ENCODE measurements at regions not wholly inside any gene's neighbourhood (a gene's known extent, or its start where the extent isn't known, plus 50 kb on each side); places are given as distances from the start of the nearest gene placed in this dataset.
A peak's percentile ranks its signal among the peaks of the same experiment; 100 is the strongest.

- DNase-seq = no peak
Measured at GRCh38 chr7:121810831-121811672, 61.9 kb upstream of the PTPRZ1 start.

DNA sequence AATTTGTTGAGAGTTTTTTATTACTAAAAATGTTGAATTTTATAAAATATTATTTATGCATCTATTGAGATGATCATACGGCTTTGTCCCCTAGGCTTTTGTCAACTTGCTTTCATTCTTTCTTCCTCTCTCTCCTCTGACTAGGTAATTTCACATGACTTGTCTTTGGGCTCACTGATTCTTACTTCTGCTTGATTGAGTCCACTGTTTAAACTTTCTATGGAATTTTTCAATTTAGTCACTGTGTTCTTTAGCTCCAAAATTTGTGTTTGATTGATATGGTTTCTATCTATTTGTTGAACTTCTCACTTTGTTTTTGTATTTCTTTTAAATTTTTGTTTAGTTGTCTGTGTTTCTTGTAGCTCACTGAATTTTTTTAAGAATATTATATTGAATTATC lies 65.9 kb upstream of the PTPRZ1 start:
- no peak for DNase-seq

DNA sequence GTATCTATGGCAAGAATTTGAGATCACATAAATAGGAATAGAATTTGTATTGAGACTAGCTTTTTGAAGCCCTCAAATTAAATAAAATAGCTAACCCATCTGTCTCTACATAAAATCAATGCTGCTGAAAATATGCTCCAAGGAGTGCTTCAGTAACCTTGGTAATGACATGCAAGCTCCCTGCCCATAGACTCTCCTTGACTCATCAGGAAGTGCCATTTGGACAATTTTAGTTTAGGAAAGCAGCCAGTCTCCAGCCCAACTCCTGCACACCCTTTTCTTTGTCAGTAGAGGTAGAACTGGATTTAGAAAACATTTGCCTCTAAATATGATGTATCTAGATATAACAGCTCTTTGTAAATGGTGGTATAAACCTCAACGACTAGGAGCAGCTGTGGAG lies 69.9 kb upstream of the PTPRZ1 start:
- DNase-seq = no peak

- DNase-seq = no peak
Measured at GRCh38 chr7:121800916-121801675, 71.9 kb upstream of the PTPRZ1 start.

- no peak for DNase-seq
Measured at GRCh38 chr7:121798896-121799295, 74.1 kb upstream of the PTPRZ1 start.

- no peak for DNase-seq
Measured at GRCh38 chr7:121798453-121798840, 74.5 kb upstream of the PTPRZ1 start.

DNA sequence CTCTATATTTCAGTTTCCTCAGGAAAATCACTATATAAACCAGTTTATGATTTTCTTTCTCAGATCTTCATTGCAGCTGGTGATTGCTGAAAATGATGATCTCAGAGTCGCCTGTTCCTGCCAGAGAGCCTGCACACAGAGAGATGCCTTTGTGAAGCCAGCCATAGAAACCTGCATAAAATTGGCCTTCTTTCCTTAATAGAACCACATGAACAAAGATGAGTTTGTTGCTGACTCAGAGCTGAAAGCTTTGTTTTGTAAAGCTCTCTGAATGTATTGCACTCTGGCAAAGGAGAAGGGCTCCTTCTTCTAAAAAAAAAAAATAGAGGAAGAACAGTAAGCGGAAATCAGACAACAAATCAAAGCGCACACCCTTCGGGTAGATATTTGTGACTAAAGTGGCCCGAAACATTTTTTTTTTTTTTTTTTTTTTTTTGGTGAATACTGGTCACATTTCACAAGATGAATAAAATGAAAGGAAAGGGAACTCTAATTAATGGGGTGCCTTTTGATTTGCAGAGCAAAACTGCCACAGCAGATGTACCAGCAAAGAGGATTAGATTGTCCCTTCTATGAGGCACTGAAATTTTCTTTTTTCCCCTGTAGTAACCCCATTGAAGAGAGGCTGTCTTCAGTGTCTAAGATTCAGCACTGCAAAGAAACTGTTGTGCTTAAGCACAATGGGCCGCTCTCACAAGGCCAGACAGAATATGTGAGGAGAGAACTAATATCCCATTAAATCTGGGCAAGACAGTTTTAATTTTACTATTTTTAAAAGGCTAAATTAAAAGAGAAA lies 75.1 kb upstream of the PTPRZ1 start:
- DNase-seq = no peak

- DNase-seq = no peak
Measured at GRCh38 chr7:121796936-121797656, 75.9 kb upstream of the PTPRZ1 start.

DNA sequence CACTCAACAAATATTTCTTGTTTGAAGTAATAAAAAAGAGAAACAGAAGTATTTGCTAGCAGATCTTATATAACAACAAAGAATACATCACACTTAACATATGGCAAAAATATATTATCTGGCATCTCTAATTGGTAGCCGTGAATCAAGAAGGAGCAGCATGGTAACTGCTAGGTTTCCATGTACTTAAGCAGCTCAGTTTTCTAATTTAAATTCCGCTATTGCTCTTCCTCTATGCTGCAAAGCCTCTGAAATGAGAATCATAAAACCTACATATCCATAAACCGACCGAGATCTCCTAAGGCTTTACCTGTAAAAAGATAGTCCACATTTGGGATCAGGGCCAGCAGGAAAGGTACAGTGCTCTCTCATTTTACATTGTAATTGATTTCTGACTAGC lies 76.6 kb upstream of the PTPRZ1 start:
- no peak for DNase-seq

DNA sequence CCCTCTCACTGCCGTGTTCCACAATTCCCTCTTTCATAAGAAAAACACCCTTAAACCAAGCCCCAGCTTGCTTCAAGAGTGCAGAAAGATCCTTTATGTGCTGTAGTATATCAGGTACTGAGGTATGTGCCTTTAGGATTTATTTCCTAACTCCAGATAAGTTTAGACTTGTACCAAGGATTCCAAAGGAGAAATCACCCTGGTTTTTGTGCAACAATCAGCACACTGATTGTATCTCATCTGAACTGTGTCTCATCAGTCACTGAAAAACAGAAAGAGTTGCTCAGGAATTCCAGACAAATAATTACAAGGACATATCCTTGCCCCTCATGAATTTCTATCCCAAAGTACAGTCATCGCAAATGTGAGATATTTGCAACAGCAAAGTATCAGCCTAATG lies 77.2 kb upstream of the PTPRZ1 start:
- DNase-seq = no peak

GRCh38 chr7:121793716-121794115 lies 79.2 kb upstream of the PTPRZ1 start:
- DNase-seq = no peak

GRCh38 chr7:121777672-121778071 lies 95.3 kb upstream of the PTPRZ1 start:
- no peak for DNase-seq

- DNase-seq = no peak
Measured at GRCh38 chr7:121774563-121774962, 98.4 kb upstream of the PTPRZ1 start.

DNA sequence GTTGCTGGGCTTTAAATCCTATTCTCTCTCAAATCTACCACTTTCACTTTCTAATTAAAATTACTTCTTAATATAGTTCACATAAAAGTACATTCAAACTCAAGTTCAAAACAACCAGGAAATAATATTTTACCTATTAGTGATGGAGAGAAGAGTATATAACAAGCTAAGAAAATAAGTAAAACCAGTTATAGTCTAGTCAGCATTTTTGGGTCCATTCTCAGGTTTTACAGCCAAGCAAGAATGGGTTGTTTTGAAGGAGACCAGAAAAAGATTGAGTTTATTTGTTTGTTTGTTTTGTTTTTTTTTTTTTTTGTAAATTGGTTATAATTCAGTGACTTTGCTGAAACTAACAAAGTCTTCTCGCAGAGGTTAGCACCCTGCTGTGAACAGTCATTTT lies 106.3 kb upstream of the PTPRZ1 start:
- no peak for DNase-seq

DNA sequence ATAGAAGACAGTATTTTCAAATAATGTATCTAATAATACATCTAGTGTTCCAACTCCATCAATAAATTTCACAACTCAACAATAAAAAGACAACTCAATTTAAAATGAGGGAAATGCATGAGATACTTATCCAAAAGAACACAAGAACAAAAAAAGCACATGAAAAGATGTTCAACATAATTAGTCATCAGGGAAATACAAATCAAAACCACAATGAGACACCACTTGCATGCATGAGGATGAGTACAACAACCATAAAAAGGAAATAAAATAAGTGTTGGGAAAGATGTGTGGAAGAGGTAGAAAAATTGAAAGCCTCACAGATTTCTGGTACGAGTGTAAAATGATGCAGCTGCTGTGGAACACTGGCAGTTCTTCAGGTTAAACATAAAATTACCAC lies 111.6 kb upstream of the PTPRZ1 start:
- DNase-seq = no peak

GRCh38 chr7:121755818-121756552 lies 117.0 kb upstream of the PTPRZ1 start:
- DNase-seq = peak in 1 of 2 experiments; percentile 35

GRCh38 chr7:121755286-121755685 lies 117.7 kb upstream of the PTPRZ1 start:
- no peak for DNase-seq

- DNase-seq = no peak
Measured at GRCh38 chr7:121753944-121754343, 119.0 kb upstream of the PTPRZ1 start.

DNA sequence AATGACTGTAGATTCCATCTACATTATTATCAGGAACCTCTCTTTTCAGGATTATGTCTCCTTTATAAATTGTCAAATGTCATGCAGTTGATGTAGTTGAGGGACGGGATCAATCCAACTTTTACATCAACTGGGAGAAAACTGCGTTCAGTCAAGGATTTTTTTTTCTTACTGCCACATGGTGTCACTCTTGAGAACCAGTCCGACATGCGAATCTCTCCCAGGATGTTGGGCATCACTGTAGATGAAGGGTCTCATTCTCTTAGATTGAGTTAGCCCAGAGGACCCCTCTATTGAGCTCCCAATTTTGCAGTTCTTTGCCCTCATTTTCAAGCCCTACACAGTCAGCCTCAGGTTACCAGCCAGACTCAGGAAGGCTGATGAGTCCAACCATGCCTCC lies 120.3 kb upstream of the PTPRZ1 start:
- no peak for DNase-seq

DNA sequence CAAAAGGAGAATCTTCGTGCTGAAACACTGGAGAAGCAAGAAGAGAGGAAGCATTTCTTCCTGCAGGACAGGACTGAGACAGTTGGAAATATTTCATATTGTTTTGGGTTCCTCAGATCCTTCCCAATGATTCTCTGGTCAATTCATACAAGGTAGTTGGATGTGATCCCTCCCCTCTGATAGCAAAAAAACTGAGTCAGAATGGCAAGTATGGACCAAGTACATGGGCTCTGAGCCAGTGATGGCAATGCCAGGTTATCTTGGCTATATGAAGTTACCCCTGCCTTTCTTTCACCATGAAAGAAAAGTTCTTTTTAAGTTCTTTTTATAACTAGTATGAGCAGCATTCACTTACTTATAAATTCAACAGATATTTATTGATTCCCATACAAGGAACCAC lies 124.4 kb upstream of the PTPRZ1 start:
- no peak for DNase-seq

DNA sequence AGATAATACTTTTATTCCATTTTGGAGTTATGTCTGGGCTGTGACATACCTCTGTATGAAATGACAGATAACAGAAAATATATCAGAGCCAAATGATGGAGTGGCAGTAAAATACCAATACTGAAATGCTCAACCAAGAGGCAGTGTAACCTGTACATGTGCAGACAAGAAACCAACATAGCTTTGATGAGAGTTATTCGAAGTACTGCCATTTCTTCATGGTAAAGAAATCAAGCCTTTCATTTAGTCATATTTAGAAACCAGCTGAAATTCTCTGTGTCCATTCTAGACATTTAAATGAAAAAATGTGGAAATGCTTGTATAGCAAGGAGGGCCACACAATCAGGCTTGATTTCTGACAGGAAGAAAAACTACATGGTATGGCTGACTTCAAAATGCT lies 127.1 kb upstream of the PTPRZ1 start:
- DNase-seq = no peak

DNA sequence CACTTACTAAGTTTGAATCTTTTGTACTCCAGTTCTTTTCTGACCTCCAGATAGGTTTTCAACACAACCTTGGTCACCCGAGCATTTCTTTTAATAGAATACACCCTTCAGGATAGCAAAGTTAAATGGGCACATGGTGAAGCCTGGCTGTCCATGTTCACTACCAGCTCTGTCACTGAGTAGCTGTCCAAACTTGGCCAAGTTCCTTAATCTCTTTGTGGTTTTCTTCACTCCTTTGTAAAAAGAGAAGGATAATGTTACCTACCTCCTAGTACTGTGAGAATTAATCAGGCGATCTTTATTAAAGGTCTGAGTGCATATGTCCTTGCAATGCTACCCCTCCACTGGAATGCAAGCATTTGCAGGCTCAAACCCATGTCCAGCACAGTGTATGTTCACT lies 128.1 kb upstream of the PTPRZ1 start:
- DNase-seq = no peak

Measured in NCI-H187 (cell line).